ENCODE measurements at regions not wholly inside any gene's neighbourhood (a gene's known extent, or its start where the extent isn't known, plus 50 kb on each side); places are given as distances from the start of the nearest gene placed in this dataset.

DNA sequence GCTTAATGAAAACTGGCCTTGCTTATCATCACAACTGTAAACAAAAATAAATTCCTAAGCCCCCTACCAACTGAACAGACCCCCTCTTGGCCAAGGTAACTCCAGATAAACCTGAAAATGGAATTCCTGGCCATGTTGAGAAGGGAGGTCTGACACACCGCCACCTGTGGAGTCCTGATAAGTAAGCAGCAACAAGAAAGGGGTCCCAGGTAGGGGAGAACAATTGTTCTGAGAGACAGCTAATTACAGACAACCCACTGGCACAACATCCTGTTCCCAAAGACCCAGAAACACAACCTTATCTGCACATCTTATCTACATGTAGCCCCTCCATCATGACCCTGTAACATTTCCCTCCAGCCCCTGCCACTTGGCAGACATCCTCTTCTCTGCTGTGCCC, 91.2 kb upstream of the TNR start:
- H3K4me1 ChIP-seq (replicated peaks), result no peaks in the 10 kb centered on the region
- H3K27me3 ChIP-seq (replicated peaks; ENCODE audit: insufficient read depth), result no peaks in the 10 kb centered on the region
- H3K36me3 ChIP-seq, result no peaks in the 10 kb centered on the region
- intact Hi-C loops (cut with DNase I), result no loop called here
- 100% methylated on average over 1 of the region's 1 CpG for WGBS
- no peak for DNase-seq (ENCODE audit: low spot score)
- no peak overlapping the region for H3K4me3 ChIP-seq
- no peak overlapping the region for H3K27ac ChIP-seq
- no peaks in the 10 kb centered on the region for H3K9me3 ChIP-seq
- TF ChIP-seq POLR2AphosphoS5 (IDR thresholded peaks at IDR 0.05) (no peak), POLR2A (IDR thresholded peaks at IDR 0.05) (no peak)
- TF ChIP-seq, protein P1, sequence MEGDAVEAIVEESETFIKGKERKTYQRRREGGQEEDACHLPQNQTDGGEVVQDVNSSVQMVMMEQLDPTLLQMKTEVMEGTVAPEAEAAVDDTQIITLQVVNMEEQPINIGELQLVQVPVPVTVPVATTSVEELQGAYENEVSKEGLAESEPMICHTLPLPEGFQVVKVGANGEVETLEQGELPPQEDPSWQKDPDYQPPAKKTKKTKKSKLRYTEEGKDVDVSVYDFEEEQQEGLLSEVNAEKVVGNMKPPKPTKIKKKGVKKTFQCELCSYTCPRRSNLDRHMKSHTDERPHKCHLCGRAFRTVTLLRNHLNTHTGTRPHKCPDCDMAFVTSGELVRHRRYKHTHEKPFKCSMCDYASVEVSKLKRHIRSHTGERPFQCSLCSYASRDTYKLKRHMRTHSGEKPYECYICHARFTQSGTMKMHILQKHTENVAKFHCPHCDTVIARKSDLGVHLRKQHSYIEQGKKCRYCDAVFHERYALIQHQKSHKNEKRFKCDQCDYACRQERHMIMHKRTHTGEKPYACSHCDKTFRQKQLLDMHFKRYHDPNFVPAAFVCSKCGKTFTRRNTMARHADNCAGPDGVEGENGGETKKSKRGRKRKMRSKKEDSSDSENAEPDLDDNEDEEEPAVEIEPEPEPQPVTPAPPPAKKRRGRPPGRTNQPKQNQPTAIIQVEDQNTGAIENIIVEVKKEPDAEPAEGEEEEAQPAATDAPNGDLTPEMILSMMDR (IDR thresholded peaks at IDR 0.05), result no peak

DNA sequence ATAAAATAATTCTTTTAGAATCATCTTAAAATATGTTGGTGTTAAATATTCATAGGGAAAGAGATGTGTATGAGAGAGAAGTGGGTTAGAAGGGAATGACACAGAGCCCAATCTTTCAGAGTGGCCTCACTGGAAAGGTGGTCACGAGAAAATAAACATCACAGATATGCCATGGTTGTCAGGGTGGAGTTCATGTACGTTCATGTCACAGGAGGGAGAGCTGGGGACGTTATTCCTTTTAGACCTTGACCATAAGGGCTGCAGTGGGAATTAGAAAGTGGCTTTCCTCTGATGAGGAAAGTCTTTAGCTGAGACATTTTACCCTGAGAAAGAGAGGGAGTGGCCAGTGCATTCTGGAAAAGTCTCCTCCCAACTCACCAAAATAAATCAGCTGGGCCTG, 90.6 kb upstream of the TNR start:
- DNase-seq (ENCODE audit: low spot score), result no peak
- intact Hi-C loops (cut with DNase I), result no loop called here
- TF ChIP-seq POLR2AphosphoS5 (IDR thresholded peaks at IDR 0.05) (no peak), POLR2A (IDR thresholded peaks at IDR 0.05) (no peak)
- TF ChIP-seq, protein P1 (IDR thresholded peaks at IDR 0.05), result no peak
- Histone ChIP-seq H3K4me3 (no peak overlapping the region), H3K36me3 (no peaks in the 10 kb centered on the region), H3K27ac (no peak overlapping the region), H3K4me1 (replicated peaks) (no peaks in the 10 kb centered on the region), H3K27me3 (replicated peaks; ENCODE audit: insufficient read depth) (no peaks in the 10 kb centered on the region), H3K9me3 (no peaks in the 10 kb centered on the region)
- 39% methylated on average over 3 of the region's 3 CpGs for WGBS

DNA sequence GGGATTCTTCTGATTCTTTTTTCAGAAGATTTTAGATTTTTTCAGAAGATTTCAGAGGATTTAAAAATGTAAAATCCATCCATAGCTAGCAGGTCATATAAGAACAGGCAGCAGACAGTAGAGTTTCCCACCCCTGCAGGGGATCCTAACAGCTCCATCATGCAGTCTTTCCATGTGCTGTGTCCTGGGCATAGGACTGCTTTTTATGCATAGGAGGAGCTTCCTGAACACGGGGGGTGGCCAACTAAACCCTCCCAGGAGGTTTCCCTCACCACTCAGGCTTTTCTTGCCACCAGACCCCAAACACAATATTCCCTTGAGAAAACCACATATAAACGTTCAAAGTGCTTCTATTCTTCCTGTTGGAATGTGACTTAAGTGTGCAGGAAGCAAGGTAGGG, 90.1 kb upstream of the TNR start:
- no peaks in the 10 kb centered on the region for H3K36me3 ChIP-seq
- no peak for DNase-seq (ENCODE audit: low spot score)
- TF ChIP-seq, protein P1 (IDR thresholded peaks at IDR 0.05), result no peak
- TF ChIP-seq POLR2AphosphoS5 (IDR thresholded peaks at IDR 0.05) (no peak), POLR2A (IDR thresholded peaks at IDR 0.05) (no peak)
- no peaks in the 10 kb centered on the region for H3K27me3 ChIP-seq (replicated peaks; ENCODE audit: insufficient read depth)
- 3% methylated on average over 2 of the region's 2 CpGs for WGBS
- no peak overlapping the region for H3K4me3 ChIP-seq
- H3K27ac ChIP-seq, result no peak overlapping the region
- intact Hi-C loops (cut with DNase I), result no loop called here
- no peaks in the 10 kb centered on the region for H3K4me1 ChIP-seq (replicated peaks)
- no peaks in the 10 kb centered on the region for H3K9me3 ChIP-seq

DNA sequence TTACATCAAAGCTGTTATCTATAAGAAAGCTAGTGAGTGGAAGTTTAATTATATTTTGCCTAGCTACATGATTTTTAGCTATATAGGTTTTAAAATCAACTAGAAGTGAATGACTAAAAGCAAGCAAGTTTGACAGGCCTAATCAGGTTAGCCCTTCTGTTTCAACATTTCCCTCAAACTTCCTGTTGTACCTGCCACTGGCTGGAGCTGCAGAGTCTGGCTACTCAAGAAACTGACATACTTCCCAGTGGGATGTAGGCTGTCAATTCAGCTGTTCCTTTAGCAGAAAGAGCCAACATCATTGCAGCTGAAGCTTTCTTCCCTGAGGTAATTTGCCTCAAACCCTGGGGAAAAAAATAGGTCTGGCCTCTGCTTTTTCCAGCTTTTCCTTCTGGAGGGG, 87.1 kb upstream of the TNR start:
- Histone ChIP-seq H3K36me3 (no peaks in the 10 kb centered on the region), H3K4me1 (replicated peaks) (no peaks in the 10 kb centered on the region), H3K27me3 (replicated peaks; ENCODE audit: insufficient read depth) (no peaks in the 10 kb centered on the region), H3K9me3 (no peaks in the 10 kb centered on the region), H3K4me3 (no peak overlapping the region), H3K27ac (no peak overlapping the region)
- intact Hi-C loops (cut with DNase I), result no loop called here
- TF ChIP-seq POLR2AphosphoS5 (IDR thresholded peaks at IDR 0.05), result no peak
- TF ChIP-seq, protein P1 (IDR thresholded peaks at IDR 0.05), result no peak
- no peak for TF ChIP-seq POLR2A (IDR thresholded peaks at IDR 0.05)
- no peak for DNase-seq (ENCODE audit: low spot score)

DNA sequence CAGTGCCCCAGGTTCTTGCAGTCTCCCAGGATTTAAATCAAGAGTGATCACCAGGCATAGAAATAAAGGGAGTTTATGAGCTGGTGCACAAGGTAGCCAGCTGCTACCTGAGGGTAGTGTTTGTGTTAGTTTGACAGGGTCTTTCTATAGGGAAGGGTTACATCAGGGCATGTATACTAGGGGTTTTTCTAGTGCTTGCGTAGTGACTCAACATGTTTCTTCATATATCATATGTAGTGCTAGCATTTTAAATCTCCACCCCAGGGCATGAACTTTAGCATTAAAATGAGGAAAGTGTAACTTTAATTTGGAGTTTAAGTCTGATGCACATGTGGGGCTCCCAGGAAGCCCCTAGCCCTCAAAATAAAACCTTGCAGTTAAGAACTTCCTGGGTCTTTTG, 86.5 kb upstream of the TNR start:
- DNase-seq (ENCODE audit: low spot score), result no peak
- WGBS, result 91% methylated on average over 1 of the region's 1 CpG
- H3K4me3 ChIP-seq, result no peak overlapping the region
- no peaks in the 10 kb centered on the region for H3K9me3 ChIP-seq
- intact Hi-C loops (cut with DNase I), result no loop called here
- H3K27ac ChIP-seq, result no peak overlapping the region
- no peaks in the 10 kb centered on the region for H3K4me1 ChIP-seq (replicated peaks)
- H3K27me3 ChIP-seq (replicated peaks; ENCODE audit: insufficient read depth), result no peaks in the 10 kb centered on the region
- TF ChIP-seq, protein P1 (IDR thresholded peaks at IDR 0.05), result no peak
- TF ChIP-seq POLR2A (IDR thresholded peaks at IDR 0.05) (no peak), POLR2AphosphoS5 (IDR thresholded peaks at IDR 0.05) (no peak)
- H3K36me3 ChIP-seq, result no peaks in the 10 kb centered on the region

Measured in prostate gland (tissue), 2 donors.